Heart left ventricle (tissue), 16 donors: ENCODE measurements at regions not wholly inside any gene's neighbourhood (a gene's known extent, or its start where the extent isn't known, plus 50 kb on each side); places are given as distances from the start of the nearest gene placed in this dataset.

Source experiments
- ATAC-seq, 4 donors: fragments of 200-7000 bp; cut with Tn5 transposase; one replicate each; pipeline ENCODE4 v1.9.1; 2020 to 2022; ENCODE audit warnings: moderate library complexity in 4 of 4, mild to moderate bottlenecking in 3 of 4, moderate number of reproducible peaks in 1 of 4
- DNase-seq, 5 donors: peaks; one replicate each; pipeline ENCODE4 v3.0.0-alpha.2; 2020
- H3K27ac ChIP-seq, 12 donors: fragments of 200-600 bp; sonication (generic) in 4 of 12; one replicate each; pipeline versions ENCODE4 v1.5.0 to v1.8.0; 2016 to 2022; ENCODE audit warnings: mild to moderate bottlenecking in 2 of 12
- H3K27me3 ChIP-seq, 9 donors: fragments of 200-600 bp; sonication (generic) in 2 of 9; one replicate each; pipeline versions ENCODE4 v1.5.1 to v1.8.0; 2016 to 2022; ENCODE audit warnings: mild to moderate bottlenecking in 3 of 9
- H3K36me3 ChIP-seq, 9 donors: fragments of 200-600 bp; sonication (generic) in 2 of 9; one replicate each; pipeline versions ENCODE4 v1.5.0 to v1.8.0; 2018 to 2022; ENCODE audit warnings: mild to moderate bottlenecking in 2 of 9
- H3K4me1 ChIP-seq, 12 donors: fragments of 200-600 bp; sonication (generic) in 4 of 12; one replicate each; pipeline versions ENCODE4 v1.5.0 to v1.8.0; 2016 to 2022; ENCODE audit warnings: mild to moderate bottlenecking in 3 of 12
- H3K4me3 ChIP-seq, 12 donors: fragments of 200-600 bp; sonication (generic) in 4 of 12; one replicate each; pipeline versions ENCODE4 v1.5.0 to v1.8.0; 2017 to 2022; ENCODE audit warnings: mild to moderate bottlenecking in 9 of 12, moderate library complexity in 4 of 12
- H3K9me3 ChIP-seq, 12 donors: fragments of 200-600 bp; sonication (generic) in 4 of 12; one replicate each; pipeline versions ENCODE4 v1.5.0 to v1.8.0; 2016 to 2022; ENCODE audit warnings: mild to moderate bottlenecking in 1 of 12
- CTCF ChIP-seq, 12 donors: fragments of 200-600 bp; sonication (generic) in 4 of 12; IDR thresholded peaks; one replicate each; pipeline versions ENCODE4 v1.5.0 to v1.8.0; 2018 to 2022; ENCODE audit warnings: antibody characterized with exemption in 12 of 12, mild to moderate bottlenecking in 5 of 12
- POLR2A ChIP-seq, 2 donors: fragments of 450-650 bp; IDR thresholded peaks; one replicate each; pipeline ENCODE4 v1.6.1; 2017; ENCODE audit warnings: antibody characterized with exemption in 2 of 2, mild to moderate bottlenecking in 2 of 2, moderate library complexity in 2 of 2
- WGBS, 4 donors: extraction: QIAGEN DNeasy Blood & Tissue Kit in 2 of 4; methylation state at CpG; one replicate each; pipeline versions ENCODE4 v1.1.5 to v1.1.7; 2013 to 2018; 5-methylcytosine and 5-hydroxymethylcytosine counted together
- intact Hi-C, 10 donors: fragments of 100-400 bp; cut with DNase I; formaldehyde crosslinking; loops; one replicate each; pipeline versions ENCODE4 v1.11.1 to v1.14.2; 2022
- donor health status: ischemic (EF 13 %, LVEDD 7.1; RV severe dilation, severe dysfunction).
- donor health status: healthy with polysubstance abuse.
- donor health status: DM: no; HTN: yes; CAD: no.
- donor health status: DM: no; HTN: no; CAD: no.
- donor health status: ischemic (EF 25% LVEDD 6.9; RV normal size, moderate dysfunction).
- donor health status: ischemic (EF 25% LVEDD 5.7; RV mildly dilated, moderate dysfunction).
- donor health status: healthy.
- donor health status: DM: yes; HTN: yes; CAD: no.
- donor health status: ischemic (EF 35%, LVEDD 5.7; RV mildly dilated, moderate dysfunction).
- donor health status: nonischemic (EF 11% LVEDD 7.7; RV severe dilation, severe dysfunction).
- donor health status: DM: yes; HTN: yes; CAD: no.
- donor health status: PGD.
- donor health status: ischemic (EF 29% LVEDD 5.4; RV normal size, mild dysfunction).
- donor health status: nonischemic (EF 23%, LVEDD 6.1; RV moderate dilation, normal function).

- no peaks in the 10 kb centered on the region for H3K36me3 ChIP-seq
- DNase-seq (no peak), ATAC-seq (no peak)
- intact Hi-C loops = no loop called here
- H3K27me3 ChIP-seq = no peaks in the 10 kb centered on the region
- no peak for TF ChIP-seq CTCF (IDR thresholded peaks at IDR 0.05)
- no peak for TF ChIP-seq POLR2A (IDR thresholded peaks at IDR 0.05)
- H3K4me3 ChIP-seq = no peak overlapping the region
- no peak overlapping the region for H3K27ac ChIP-seq
- WGBS, 4 donors = 63 to 79% (median 68%) methylated on average over 4 of the region's 4 CpGs
- H3K4me1 ChIP-seq = peaks cover 0 to 5% (median 0%) of the 10 kb centered on the region in 12 donors
- H3K9me3 ChIP-seq = peaks cover 0 to 17% (median 3%) of the 10 kb centered on the region in 12 donors
Observed at GRCh38 chr6:131430531-131430930, 142.5 kb upstream of the ARG1 start.

GRCh38 chr6:131431718-131432117 lies 141.3 kb upstream of the ARG1 start:
- Histone ChIP-seq H3K4me1 (peaks cover 0 to 5% (median 0%) of the 10 kb centered on the region in 12 donors), H3K4me3 (no peak overlapping the region), H3K27ac (no peak overlapping the region), H3K9me3 (peaks cover 0 to 22% (median 5%) of the 10 kb centered on the region in 12 donors), H3K36me3 (no peaks in the 10 kb centered on the region), H3K27me3 (no peaks in the 10 kb centered on the region)
- TF ChIP-seq POLR2A (IDR thresholded peaks at IDR 0.05) (no peak), CTCF (IDR thresholded peaks at IDR 0.05) (no peak)
- ATAC-seq = no peak
- no peak for DNase-seq
- 73 to 83% (median 76%) methylated on average over 2 of the region's 2 CpGs for WGBS, 4 donors
- intact Hi-C loops = no loop called here

- no peak for DNase-seq
- H3K27me3 ChIP-seq = no peaks in the 10 kb centered on the region
- no peaks in the 10 kb centered on the region for H3K4me1 ChIP-seq
- H3K27ac ChIP-seq = no peak overlapping the region
- H3K4me3 ChIP-seq = no peak overlapping the region
- intact Hi-C loops = no loop called here
- WGBS, 4 donors = 77 to 86% (median 83%) methylated on average over 1 of the region's 1 CpG
- H3K36me3 ChIP-seq = no peaks in the 10 kb centered on the region
- TF ChIP-seq POLR2A (IDR thresholded peaks at IDR 0.05) = no peak
- TF ChIP-seq CTCF (IDR thresholded peaks at IDR 0.05) = no peak
- ATAC-seq = no peak
- H3K9me3 ChIP-seq = peaks cover 0 to 21% (median 5%) of the 10 kb centered on the region in 12 donors
Observed at GRCh38 chr6:131433927-131434326, 139.1 kb upstream of the ARG1 start.

GRCh38 chr6:131436358-131436757 lies 136.7 kb upstream of the ARG1 start:
- TF ChIP-seq POLR2A (IDR thresholded peaks at IDR 0.05) (no peak), CTCF (IDR thresholded peaks at IDR 0.05) (no peak)
- Histone ChIP-seq H3K27me3 (no peaks in the 10 kb centered on the region), H3K4me1 (no peaks in the 10 kb centered on the region), H3K36me3 (no peaks in the 10 kb centered on the region), H3K4me3 (no peak overlapping the region), H3K27ac (no peak overlapping the region), H3K9me3 (peaks cover 0 to 23% (median 5%) of the 10 kb centered on the region in 12 donors)
- DNase-seq = no peak
- intact Hi-C loops = no loop called here
- ATAC-seq = no peak
- WGBS, 4 donors = 75 to 86% (median 81%) methylated on average over 1 of the region's 1 CpG
